GM13977 (cell line): ENCODE measurements at regions not wholly inside any gene's neighbourhood (a gene's known extent, or its start where the extent isn't known, plus 50 kb on each side); places are given as distances from the start of the nearest gene placed in this dataset.

Source experiments
- DNase-seq: peaks from one replicate; pipeline ENCODE4 v3.0.0; 2012; ENCODE audit warnings: low spot score
- CTCF ChIP-seq: IDR thresholded peaks from 2 replicates; pipeline ENCODE4 v1.5.1; 2012; ENCODE audit warnings: mild to moderate bottlenecking, control low read depth; ENCODE audit not compliant: insufficient read depth; ENCODE audit errors: extremely low read depth, missing control alignments
- in situ Hi-C: fragments of 300-500 bp; cut with MboI; formaldehyde crosslinking; loops from one replicate; pipeline ENCODE4 v1.12.0; 2022; ENCODE audit warnings: low sequenced_read_pairs, low pct_unique_long_range_greater_than_20kb, mixed read lengths, inconsistent platforms; ENCODE audit not compliant: unreplicated experiment

DNA sequence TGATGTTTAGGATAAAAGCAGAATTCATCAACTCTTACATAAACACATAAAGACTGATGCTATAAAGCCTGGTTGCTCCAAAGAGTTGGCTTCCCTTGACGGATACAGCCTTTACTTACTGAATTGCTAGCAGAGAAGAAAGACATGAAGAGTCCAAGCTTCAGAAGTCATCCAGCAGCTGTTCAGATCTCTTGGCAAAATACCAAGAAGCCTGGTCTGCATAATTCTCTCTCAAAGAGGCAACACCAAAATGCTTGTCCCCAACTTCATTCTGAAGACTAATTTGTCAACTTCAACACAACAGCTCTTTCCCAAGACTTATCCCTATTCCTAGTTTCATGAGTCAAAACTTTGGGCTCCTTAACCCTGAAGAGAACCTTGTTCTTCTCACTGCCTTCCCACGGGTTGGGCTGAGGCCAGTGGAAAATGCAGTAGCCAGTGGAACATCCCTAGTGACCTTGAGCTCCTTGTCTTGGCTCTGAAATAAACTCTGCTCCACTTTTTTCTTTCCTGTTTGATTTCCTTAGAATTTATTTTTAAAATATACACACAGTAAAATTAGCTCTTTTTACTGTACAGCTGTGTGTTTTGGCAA lies 119.2 kb upstream of the THBS1 start:
- in situ Hi-C loops: no loop called here
- DNase-seq: no peak
- TF ChIP-seq CTCF: no peak

DNA sequence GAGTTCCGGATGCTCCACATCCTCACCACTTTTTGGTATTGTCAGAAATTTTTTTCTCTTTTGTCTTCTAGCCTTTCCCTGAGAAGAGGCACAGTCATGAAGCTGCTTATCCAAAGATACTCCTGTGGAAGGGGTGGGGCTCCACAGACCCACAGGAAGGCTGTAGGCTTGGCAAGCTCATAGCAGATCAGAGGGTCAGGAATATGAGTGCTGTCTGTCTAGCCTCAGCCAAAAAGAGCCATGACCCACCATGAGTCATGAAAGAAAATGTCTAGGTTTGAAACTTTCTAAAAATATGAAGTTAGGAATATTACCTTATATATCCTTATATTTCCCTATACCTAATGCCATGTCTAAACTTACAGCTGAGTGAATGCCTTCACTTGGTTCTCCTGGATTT lies 118.2 kb upstream of the THBS1 start:
- no peak for DNase-seq
- in situ Hi-C loops: no loop called here
- no peak for TF ChIP-seq CTCF

DNA sequence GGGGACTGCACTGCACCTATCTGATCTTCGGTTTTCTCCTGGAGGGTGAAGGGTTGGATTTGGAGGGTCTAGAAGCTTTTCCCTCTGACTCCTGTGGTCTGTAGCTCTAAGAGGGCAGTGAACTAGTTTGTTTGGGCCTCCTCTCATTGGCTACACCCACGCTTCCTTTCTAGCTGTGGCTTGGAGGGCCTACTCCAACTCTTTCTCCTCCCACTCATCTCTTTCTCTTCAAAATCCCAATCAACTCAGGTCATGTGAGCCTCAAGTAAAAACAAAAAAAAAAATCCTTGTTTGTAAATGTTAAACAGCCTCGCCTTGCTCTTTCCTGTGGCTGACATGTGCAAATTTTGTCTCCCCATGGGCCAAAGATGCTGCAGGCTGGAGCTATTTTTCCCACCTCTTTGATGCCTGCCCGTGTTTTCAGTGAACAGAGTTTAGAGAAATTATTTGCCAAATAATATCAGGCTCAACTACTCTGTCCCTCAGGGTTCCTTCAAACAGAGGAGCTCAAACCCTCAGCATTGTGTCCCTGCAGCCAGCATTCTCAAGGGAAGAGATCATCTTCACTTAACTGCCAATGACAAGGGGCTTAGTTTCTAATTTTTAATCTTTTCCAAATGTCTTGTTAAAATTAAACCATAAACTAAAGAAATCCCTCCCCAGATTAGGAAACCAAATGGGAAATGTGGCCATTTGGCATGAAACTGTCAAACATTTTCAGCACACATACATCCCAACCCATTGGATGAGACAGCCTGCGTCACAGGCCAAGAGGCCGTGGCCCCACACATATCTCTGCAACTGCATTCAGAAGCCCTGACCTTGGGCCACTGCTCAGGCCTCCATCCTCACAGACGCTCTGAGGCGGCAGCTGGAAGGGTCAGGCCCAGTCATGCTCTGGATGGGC lies 114.8 kb upstream of the THBS1 start:
- DNase-seq: no peak
- in situ Hi-C loops: no loop called here
- TF ChIP-seq CTCF: no peak

GRCh38 chr15:39466750-39467105 lies 114.2 kb upstream of the THBS1 start:
- no peak for TF ChIP-seq CTCF
- in situ Hi-C loops: no loop called here
- no peak for DNase-seq

- no peak for TF ChIP-seq CTCF
- no peak for DNase-seq
- in situ Hi-C loops: no loop called here
Measured at GRCh38 chr15:39468331-39468730, 112.5 kb upstream of the THBS1 start.

- TF ChIP-seq CTCF: no peak
- DNase-seq: no peak
- in situ Hi-C loops: no loop called here
Measured at GRCh38 chr15:39468828-39469227, 112.1 kb upstream of the THBS1 start.
